GM21390 (cell line): ENCODE measurements at regions not wholly inside any gene's neighbourhood (a gene's known extent, or its start where the extent isn't known, plus 50 kb on each side); places are given as distances from the start of the nearest gene placed in this dataset.
"Not testable (repeated sequence)": the region's sequence is repeated elsewhere in the genome, so short reads cannot be mapped to it uniquely, and the experiment has no call there.

ENCODE experiments used
- ATAC-seq: cut with Tn5 transposase; IDR thresholded peaks from one replicate; pipeline ENCODE4 v1.9.1; 2021; ENCODE audit not compliant: unreplicated experiment

GRCh38 chr2:84158605-84159004 is 300.5 kb downstream of the SUCLG1 start:
- ATAC-seq, result no peak

GRCh38 chr2:84152462-84152861 is 306.6 kb downstream of the SUCLG1 start:
- no peak for ATAC-seq

- no peak for ATAC-seq
Measured at GRCh38 chr2:84144345-84144744, 314.7 kb downstream of the SUCLG1 start.

GRCh38 chr2:84137034-84137433 is 322.0 kb downstream of the SUCLG1 start:
- no peak for ATAC-seq

- ATAC-seq, result no peak
Measured at GRCh38 chr2:84132370-84132769, 326.7 kb downstream of the SUCLG1 start.

GRCh38 chr2:84131278-84131830 is 327.7 kb downstream of the SUCLG1 start:
- no peak for ATAC-seq

GRCh38 chr2:84129018-84129417 is 330.1 kb downstream of the SUCLG1 start:
- ATAC-seq, result no peak

GRCh38 chr2:84127812-84128211 is 331.3 kb downstream of the SUCLG1 start:
- not testable (repeated sequence) for ATAC-seq

- no peak for ATAC-seq
Measured at GRCh38 chr2:84126530-84126929, 332.6 kb downstream of the SUCLG1 start.

GRCh38 chr2:84126084-84126483 is 333.0 kb downstream of the SUCLG1 start:
- ATAC-seq, result no peak

- no peak for ATAC-seq
Measured at GRCh38 chr2:84116143-84116542, 342.9 kb downstream of the SUCLG1 start.

- peak; percentile 88 for ATAC-seq
Measured at GRCh38 chr2:84115173-84115857, 343.8 kb downstream of the SUCLG1 start.

GRCh38 chr2:84103816-84104527 is 355.1 kb downstream of the SUCLG1 start:
- not testable (repeated sequence) for ATAC-seq

- no peak for ATAC-seq
Measured at GRCh38 chr2:84102274-84102673, 356.8 kb downstream of the SUCLG1 start.

GRCh38 chr2:84088656-84089055 is 370.4 kb downstream of the SUCLG1 start:
- no peak for ATAC-seq

- ATAC-seq, result no peak
Measured at GRCh38 chr2:84085562-84085961, 373.5 kb downstream of the SUCLG1 start.

- ATAC-seq, result no peak
Measured at GRCh38 chr2:84084856-84085255, 374.2 kb downstream of the SUCLG1 start.

- ATAC-seq, result no peak
Measured at GRCh38 chr2:84083984-84084383, 375.1 kb downstream of the SUCLG1 start.

- ATAC-seq, result no peak
Measured at GRCh38 chr2:84078471-84078870, 380.6 kb downstream of the SUCLG1 start.

GRCh38 chr2:84077496-84077895 is 381.6 kb downstream of the SUCLG1 start:
- no peak for ATAC-seq

- ATAC-seq, result no peak
Measured at GRCh38 chr2:84071050-84071449, 388.0 kb downstream of the SUCLG1 start.

GRCh38 chr2:84065857-84066256 is 393.2 kb downstream of the SUCLG1 start:
- ATAC-seq, result no peak
